Astrocyte (in vitro differentiated cells and primary cell): ENCODE measurements at regions not wholly inside any gene's neighbourhood (a gene's known extent, or its start where the extent isn't known, plus 50 kb on each side); places are given as distances from the start of the nearest gene placed in this dataset.

Experiments used
- DNase-seq: peaks from one replicate; pipeline ENCODE4 v3.0.0-alpha.2; 2010; ENCODE audit warnings: low read depth
- FAIRE-seq: peaks from 2 replicates; lab custom pipeline; 2011; peaks lifted over from hg19 to GRCh38; lab: Jason Lieb, UNC
- H2AFZ ChIP-seq: 2 replicates; pipeline ENCODE4 v1.6.0; 2012; ENCODE audit warnings: low read depth, low read length, inconsistent platforms
- H3K27ac ChIP-seq: 2 replicates; pipeline ENCODE4 v1.5.1; 2011; ENCODE audit warnings: low read depth, low read length, inconsistent platforms
- H3K27me3 ChIP-seq: 2 replicates; pipeline ENCODE4 v1.6.0; 2011; ENCODE audit warnings: low read length, inconsistent platforms; ENCODE audit not compliant: insufficient read depth
- H3K36me3 ChIP-seq: 2 replicates; pipeline ENCODE4 v1.5.1; 2011; ENCODE audit warnings: low read length, inconsistent platforms; ENCODE audit not compliant: insufficient read depth
- H3K4me1 ChIP-seq: 2 replicates; pipeline ENCODE4 v1.5.1; 2011; ENCODE audit warnings: low read length, inconsistent platforms; ENCODE audit not compliant: insufficient read depth
- H3K4me2 ChIP-seq: 2 replicates; pipeline ENCODE4 v1.6.0; 2012; ENCODE audit warnings: low read length, inconsistent platforms
- H3K4me3 ChIP-seq: 2 replicates; pipeline ENCODE4 v1.5.1; 2011; ENCODE audit warnings: low read depth, mild to moderate bottlenecking, low read length, inconsistent platforms; ENCODE audit not compliant: insufficient read depth
- H3K79me2 ChIP-seq: 2 replicates; pipeline ENCODE4 v1.6.0; 2012; ENCODE audit warnings: mild to moderate bottlenecking, low read length, inconsistent platforms; ENCODE audit not compliant: insufficient read depth
- H3K9ac ChIP-seq: 2 replicates; pipeline ENCODE4 v1.6.0; 2012; ENCODE audit warnings: mild to moderate bottlenecking, low read length, inconsistent platforms
- H3K9me3 ChIP-seq: 2 replicates; pipeline ENCODE4 v1.5.1; 2012; ENCODE audit warnings: low read depth, mild to moderate bottlenecking, low read length, inconsistent platforms; ENCODE audit not compliant: insufficient read depth
- H4K20me1 ChIP-seq: 2 replicates; pipeline ENCODE4 v1.6.0; 2012; ENCODE audit warnings: low read length, inconsistent platforms; ENCODE audit not compliant: insufficient read depth
- H3K27ac Mint-ChIP-seq: one replicate; pipeline ENCODE4 v1.8.0; 2021; ENCODE audit warnings: mild to moderate bottlenecking, mixed read lengths; ENCODE audit not compliant: unreplicated experiment
- H3K27me3 Mint-ChIP-seq: one replicate; pipeline ENCODE4 v1.8.0; 2021; ENCODE audit warnings: low read depth, mixed read lengths; ENCODE audit not compliant: unreplicated experiment
- H3K36me3 Mint-ChIP-seq: one replicate; pipeline ENCODE4 v1.8.0; 2021; ENCODE audit warnings: low read depth, mixed read lengths; ENCODE audit not compliant: unreplicated experiment
- H3K4me1 Mint-ChIP-seq: one replicate; pipeline ENCODE4 v1.8.0; 2021; ENCODE audit warnings: low read depth, mixed read lengths; ENCODE audit not compliant: unreplicated experiment
- H3K4me3 Mint-ChIP-seq: one replicate; pipeline ENCODE4 v1.8.0; 2021; ENCODE audit warnings: mild to moderate bottlenecking, moderate library complexity, mixed read lengths; ENCODE audit not compliant: unreplicated experiment
- H3K9me3 Mint-ChIP-seq: one replicate; pipeline ENCODE4 v1.8.0; 2021; ENCODE audit warnings: mild to moderate bottlenecking, mixed read lengths; ENCODE audit not compliant: unreplicated experiment
- EZH2 ChIP-seq: IDR thresholded peaks from 2 replicates; pipeline ENCODE4 v1.6.1; 2012; ENCODE audit warnings: mild to moderate bottlenecking, low read length, inconsistent platforms; ENCODE audit not compliant: insufficient read depth
- TF ChIP-seq, protein P1 (sequence below): IDR thresholded peaks from 2 replicates; pipeline ENCODE4 v1.5.1; 2011; ENCODE audit warnings: low read depth, mild to moderate bottlenecking, inconsistent platforms, low read length, moderate library complexity; ENCODE audit not compliant: insufficient read depth

DNA sequence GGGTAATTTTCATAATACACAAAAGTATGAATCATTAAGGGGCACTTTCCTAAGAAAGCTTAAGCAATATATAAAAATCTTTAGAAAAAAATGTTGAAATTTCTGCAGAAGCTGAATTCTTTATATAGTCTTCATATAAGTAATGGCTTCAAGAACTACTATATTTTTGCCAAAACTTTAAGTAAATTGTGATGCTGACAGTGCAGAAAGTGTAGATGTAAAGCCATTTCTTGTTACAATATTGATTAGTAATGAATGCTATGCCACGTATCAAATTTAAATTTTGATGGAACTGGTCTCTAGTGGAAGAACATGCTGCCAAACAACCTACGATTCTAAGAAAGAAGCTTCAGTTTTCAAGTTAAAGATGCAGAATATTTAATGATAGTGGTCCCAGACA is 1210.0 kb downstream of the SLITRK1 start:
- Mint-ChIP-seq H3K36me3 (no peaks in the 10 kb centered on the region), H3K4me1 (no peaks in the 10 kb centered on the region), H3K4me3 (no peak overlapping the region), H3K27ac (no peak overlapping the region), H3K27me3 (no peaks in the 10 kb centered on the region), H3K9me3 (no peaks in the 10 kb centered on the region)
- FAIRE-seq (no peak), DNase-seq (no peak)
- Histone ChIP-seq H3K4me2 (no peak overlapping the region), H3K9ac (no peak overlapping the region), H3K27ac (no peak overlapping the region), H3K36me3 (no peaks in the 10 kb centered on the region), H3K79me2 (no peaks in the 10 kb centered on the region), H3K27me3 (no peaks in the 10 kb centered on the region), H2AFZ (no peak overlapping the region), H3K4me3 (no peak overlapping the region), H4K20me1 (no peaks in the 10 kb centered on the region), H3K4me1 (no peaks in the 10 kb centered on the region), H3K9me3 (no peaks in the 10 kb centered on the region)
- TF ChIP-seq EZH2, result no peak
- TF ChIP-seq, protein P1, sequence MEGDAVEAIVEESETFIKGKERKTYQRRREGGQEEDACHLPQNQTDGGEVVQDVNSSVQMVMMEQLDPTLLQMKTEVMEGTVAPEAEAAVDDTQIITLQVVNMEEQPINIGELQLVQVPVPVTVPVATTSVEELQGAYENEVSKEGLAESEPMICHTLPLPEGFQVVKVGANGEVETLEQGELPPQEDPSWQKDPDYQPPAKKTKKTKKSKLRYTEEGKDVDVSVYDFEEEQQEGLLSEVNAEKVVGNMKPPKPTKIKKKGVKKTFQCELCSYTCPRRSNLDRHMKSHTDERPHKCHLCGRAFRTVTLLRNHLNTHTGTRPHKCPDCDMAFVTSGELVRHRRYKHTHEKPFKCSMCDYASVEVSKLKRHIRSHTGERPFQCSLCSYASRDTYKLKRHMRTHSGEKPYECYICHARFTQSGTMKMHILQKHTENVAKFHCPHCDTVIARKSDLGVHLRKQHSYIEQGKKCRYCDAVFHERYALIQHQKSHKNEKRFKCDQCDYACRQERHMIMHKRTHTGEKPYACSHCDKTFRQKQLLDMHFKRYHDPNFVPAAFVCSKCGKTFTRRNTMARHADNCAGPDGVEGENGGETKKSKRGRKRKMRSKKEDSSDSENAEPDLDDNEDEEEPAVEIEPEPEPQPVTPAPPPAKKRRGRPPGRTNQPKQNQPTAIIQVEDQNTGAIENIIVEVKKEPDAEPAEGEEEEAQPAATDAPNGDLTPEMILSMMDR, result no peak

DNA sequence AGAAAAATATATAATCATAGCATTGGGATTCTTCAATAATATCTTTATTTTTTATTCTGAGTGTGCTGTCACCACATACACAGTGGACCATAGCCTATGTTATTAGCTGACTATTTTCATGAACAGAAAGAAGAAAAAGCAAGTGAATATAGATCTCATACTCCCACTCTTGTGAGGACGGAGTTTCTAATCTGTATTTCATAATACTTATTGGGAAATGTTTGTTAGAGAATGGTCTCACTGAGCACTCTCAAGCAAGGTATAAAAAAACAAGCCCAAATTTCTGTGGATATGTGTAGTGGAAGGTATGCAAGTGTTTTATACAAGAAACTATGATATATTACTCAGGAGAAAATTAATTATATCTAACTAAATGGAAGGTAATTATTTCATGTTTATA is 1218.1 kb downstream of the SLITRK1 start:
- TF ChIP-seq, protein P1, result no peak
- TF ChIP-seq EZH2, result no peak
- H3K4me2 ChIP-seq, result no peak overlapping the region
- no peaks in the 10 kb centered on the region for H3K79me2 ChIP-seq
- H3K4me3 ChIP-seq, result no peak overlapping the region
- Mint-ChIP-seq H3K4me1 (no peaks in the 10 kb centered on the region), H3K36me3 (no peaks in the 10 kb centered on the region), H3K9me3 (no peaks in the 10 kb centered on the region), H3K27ac (no peak overlapping the region), H3K27me3 (no peaks in the 10 kb centered on the region), H3K4me3 (no peak overlapping the region)
- DNase-seq (no peak), FAIRE-seq (no peak)
- no peaks in the 10 kb centered on the region for H3K36me3 ChIP-seq
- no peak overlapping the region for H3K27ac ChIP-seq
- H3K4me1 ChIP-seq, result no peaks in the 10 kb centered on the region
- H3K27me3 ChIP-seq, result no peaks in the 10 kb centered on the region
- no peaks in the 10 kb centered on the region for H3K9me3 ChIP-seq
- H2AFZ ChIP-seq, result no peak overlapping the region
- H3K9ac ChIP-seq, result no peak overlapping the region
- H4K20me1 ChIP-seq, result no peaks in the 10 kb centered on the region

DNA sequence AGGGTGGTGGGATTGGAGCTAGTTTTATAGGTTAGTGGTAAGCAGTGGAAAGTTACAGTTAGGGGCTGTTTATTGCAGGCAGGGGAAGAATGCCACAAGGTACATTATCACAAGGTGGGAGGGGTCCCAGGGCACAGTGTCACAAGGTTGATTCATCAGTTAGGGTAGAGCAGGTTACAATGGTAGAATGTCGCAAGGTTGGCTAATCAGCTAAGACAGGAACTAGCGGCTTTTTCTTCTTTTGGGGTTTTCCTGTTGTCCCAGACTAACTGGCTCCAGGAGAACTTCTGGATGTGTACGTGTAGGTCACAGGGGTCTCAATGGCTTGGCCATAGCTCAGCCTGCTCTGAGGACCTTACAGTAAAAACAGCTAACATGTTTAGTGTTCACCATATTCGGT is 1221.1 kb downstream of the SLITRK1 start:
- Histone ChIP-seq H3K27me3 (no peaks in the 10 kb centered on the region), H3K36me3 (no peaks in the 10 kb centered on the region), H3K4me1 (no peaks in the 10 kb centered on the region), H3K4me3 (no peak overlapping the region), H3K79me2 (no peaks in the 10 kb centered on the region), H3K9me3 (no peaks in the 10 kb centered on the region), H3K9ac (no peak overlapping the region), H4K20me1 (no peaks in the 10 kb centered on the region), H3K4me2 (no peak overlapping the region), H3K27ac (no peak overlapping the region), H2AFZ (no peak overlapping the region)
- no peaks in the 10 kb centered on the region for H3K36me3 Mint-ChIP-seq
- H3K27ac Mint-ChIP-seq, result no peak overlapping the region
- no peaks in the 10 kb centered on the region for H3K9me3 Mint-ChIP-seq
- no peaks in the 10 kb centered on the region for H3K4me1 Mint-ChIP-seq
- DNase-seq, result no peak
- no peak overlapping the region for H3K4me3 Mint-ChIP-seq
- H3K27me3 Mint-ChIP-seq, result no peaks in the 10 kb centered on the region
- FAIRE-seq, result no peak
- TF ChIP-seq, protein P1, result no peak
- no peak for TF ChIP-seq EZH2
